OCI-LY1 (cell line): ENCODE measurements at regions not wholly inside any gene's neighbourhood (a gene's known extent, or its start where the extent isn't known, plus 50 kb on each side); places are given as distances from the start of the nearest gene placed in this dataset.

ENCODE experiments used
- CTCF ChIP-seq: fragments of 200-600 bp; sonication (generic), shearing (Covaris generic); IDR thresholded peaks from 2 replicates; pipeline ENCODE4 v1.5.1; 2017; ENCODE audit warnings: mild to moderate bottlenecking, antibody characterized with exemption, low read length, moderate library complexity, mixed read lengths
- EZH2 ChIP-seq: fragments of 200-600 bp; sonication (generic), shearing (Covaris generic); IDR thresholded peaks from 2 replicates; pipeline ENCODE4 v1.8.0; 2017; ENCODE audit warnings: borderline replicate concordance, mixed run types, mild to moderate bottlenecking, antibody characterized with exemption, low read length, moderate library complexity, mixed read lengths

DNA sequence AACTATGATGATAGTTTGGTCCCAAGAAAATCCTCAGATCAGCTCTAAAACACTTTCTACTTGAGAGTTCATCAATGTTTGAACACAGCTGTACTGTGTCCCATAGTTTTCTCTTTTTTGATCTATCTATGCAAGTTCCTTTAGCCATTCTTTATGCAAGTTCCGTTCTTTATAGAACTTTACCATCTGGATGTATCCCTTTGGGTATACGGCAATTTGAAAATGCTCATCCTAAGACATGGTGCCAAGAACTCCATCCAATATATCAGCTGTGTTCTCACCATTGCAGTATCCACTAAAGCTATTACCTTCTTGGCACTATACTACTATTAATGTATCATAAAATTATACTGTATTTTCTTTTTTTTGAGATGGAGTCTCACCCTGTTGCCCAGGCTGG, 276.9 kb downstream of the NOVA1 start:
- TF ChIP-seq CTCF (no peak), EZH2 (no peak)
